Keratinocyte (primary cell): ENCODE measurements at regions not wholly inside any gene's neighbourhood (a gene's known extent, or its start where the extent isn't known, plus 50 kb on each side); places are given as distances from the start of the nearest gene placed in this dataset.

Experiments used
- DNase-seq: peaks from one replicate; pipeline ENCODE4 v3.0.0-alpha.2; 2011; ENCODE audit warnings: low read depth, missing footprints, low spot score
- FAIRE-seq: peaks from 2 replicates; lab custom pipeline; 2011; peaks lifted over from hg19 to GRCh38; lab: Jason Lieb, UNC
- H2AFZ ChIP-seq: 2 replicates; pipeline ENCODE4 v1.6.0; 2012; ENCODE audit warnings: low read length, control low read depth, inconsistent platforms; ENCODE audit not compliant: control insufficient read depth
- H3K27ac ChIP-seq: 2 replicates; pipeline ENCODE4 v1.5.1; 2011; ENCODE audit warnings: low read length; ENCODE audit not compliant: control insufficient read depth, insufficient read depth
- H3K27me3 ChIP-seq: 3 replicates; pipeline ENCODE4 v1.6.0; 2011; ENCODE audit warnings: low read length; ENCODE audit not compliant: control insufficient read depth, insufficient read depth; ENCODE audit errors: extremely low read depth
- H3K36me3 ChIP-seq, 2 experiments: 2 replicates in 1 of 2; 3 replicates in 1 of 2; pipeline ENCODE4 v1.5.1; 2011; ENCODE audit warnings: low read length in 2 of 2, mild to moderate bottlenecking in 1 of 2; ENCODE audit not compliant: control insufficient read depth in 2 of 2, insufficient read depth in 2 of 2; ENCODE audit errors: extremely low read depth in 1 of 2
- H3K4me1 ChIP-seq: 3 replicates; pipeline ENCODE4 v1.5.1; 2011; ENCODE audit warnings: low read length; ENCODE audit not compliant: control insufficient read depth, insufficient read depth; ENCODE audit errors: extremely low read depth
- H3K4me2 ChIP-seq: 3 replicates; pipeline ENCODE4 v1.6.0; 2011; ENCODE audit warnings: low read depth, low read length; ENCODE audit not compliant: control insufficient read depth, insufficient read depth; ENCODE audit errors: extremely low read depth
- H3K4me3 ChIP-seq, 3 experiments: fragments of 200-600 bp in 1 of 3; sonication (generic) in 1 of 3; 2 replicates in 2 of 3; 3 replicates in 1 of 3; pipeline ENCODE4 v1.5.1; 2011 to 2016; ENCODE audit warnings: low read length in 3 of 3, mild to moderate bottlenecking in 3 of 3, control low read depth in 2 of 3, inconsistent platforms in 1 of 3, low read depth in 1 of 3, mixed read lengths in 1 of 3, mixed run types in 1 of 3, moderate library complexity in 1 of 3; ENCODE audit not compliant: control insufficient read depth in 2 of 3, insufficient read depth in 2 of 3; ENCODE audit errors: extremely low read depth in 1 of 3
- H3K79me2 ChIP-seq: 2 replicates; pipeline ENCODE4 v1.6.0; 2012; ENCODE audit warnings: low read length; ENCODE audit not compliant: control insufficient read depth, insufficient read depth
- H3K9ac ChIP-seq: 3 replicates; pipeline ENCODE4 v1.6.0; 2011; ENCODE audit warnings: low read length; ENCODE audit not compliant: control insufficient read depth, insufficient read depth; ENCODE audit errors: extremely low read depth
- H3K9me1 ChIP-seq: 3 replicates; pipeline ENCODE4 v1.6.0; 2011; ENCODE audit warnings: low read length; ENCODE audit not compliant: control insufficient read depth, insufficient read depth; ENCODE audit errors: extremely low read depth
- H3K9me3 ChIP-seq: 2 replicates; pipeline ENCODE4 v1.5.1; 2012; ENCODE audit warnings: low read depth, low read length; ENCODE audit not compliant: control insufficient read depth
- H4K20me1 ChIP-seq: 3 replicates; pipeline ENCODE4 v1.6.0; 2011; ENCODE audit warnings: low read length; ENCODE audit not compliant: control insufficient read depth, insufficient read depth; ENCODE audit errors: extremely low read depth
- CTCF ChIP-seq, 3 experiments: IDR thresholded peaks in 1 of 3; conservative IDR thresholded peaks in 1 of 3; optimal IDR thresholded peaks in 1 of 3; 2 replicates in 2 of 3; 3 replicates in 1 of 3; pipeline versions ENCODE3 to v1.5.1; 2011; ENCODE audit warnings: low read length in 3 of 3, mild to moderate bottlenecking in 3 of 3, moderate library complexity in 2 of 3, control low read depth in 1 of 3, inconsistent platforms in 1 of 3; ENCODE audit not compliant: insufficient read depth in 2 of 3; ENCODE audit errors: extremely low read depth in 1 of 3
- EZH2 ChIP-seq: IDR thresholded peaks from one replicate; pipeline ENCODE4 v1.6.1; 2012; ENCODE audit warnings: inconsistent platforms, mild to moderate bottlenecking, low read length, moderate library complexity
- dilution Hi-C: fragments of 300-500 bp; cut with MboI; formaldehyde crosslinking; loops from one replicate; pipeline ENCODE4 v1.7.0; 2020; ENCODE audit warnings: low sequenced_read_pairs; ENCODE audit not compliant: extremely low pct_ligation_motif_present

GRCh38 chr13:97761796-97762540 lies 191.5 kb upstream of the IPO5 start:
- Histone ChIP-seq H3K27me3 (no peaks in the 10 kb centered on the region), H2AFZ (no peak overlapping the region), H3K4me1 (no peaks in the 10 kb centered on the region), H3K27ac (no peak overlapping the region), H3K9me3 (no peaks in the 10 kb centered on the region), H3K9ac (no peak overlapping the region), H3K36me3 (no peaks in the 10 kb centered on the region), H3K4me3 (no peak overlapping the region), H3K4me2 (no peak overlapping the region), H3K9me1 (no peaks in the 10 kb centered on the region), H4K20me1 (no peaks in the 10 kb centered on the region), H3K79me2 (no peaks in the 10 kb centered on the region)
- FAIRE-seq = no peak
- dilution Hi-C loops = no loop called here
- DNase-seq = no peak
- no peak for TF ChIP-seq EZH2
- TF ChIP-seq CTCF (optimal IDR thresholded peaks at IDR 0.05 in 1 of 3, IDR thresholded peaks at IDR 0.05 in 1 of 3, conservative IDR thresholded peaks at IDR 0.05 in 1 of 3; ENCODE audit: extremely low read depth in 1 of 3, insufficient read depth in 2 of 3, low read length in 3 of 3) = no peak

GRCh38 chr13:97766749-97767148 lies 186.7 kb upstream of the IPO5 start:
- no peaks in the 10 kb centered on the region for H3K79me2 ChIP-seq
- no peak overlapping the region for H3K27ac ChIP-seq
- no peak for TF ChIP-seq EZH2
- TF ChIP-seq CTCF (optimal IDR thresholded peaks at IDR 0.05 in 1 of 3, IDR thresholded peaks at IDR 0.05 in 1 of 3, conservative IDR thresholded peaks at IDR 0.05 in 1 of 3; ENCODE audit: extremely low read depth in 1 of 3, insufficient read depth in 2 of 3, low read length in 3 of 3) = no peak
- DNase-seq (no peak), FAIRE-seq (no peak)
- H3K4me2 ChIP-seq = no peak overlapping the region
- no peaks in the 10 kb centered on the region for H4K20me1 ChIP-seq
- H3K9me1 ChIP-seq = no peaks in the 10 kb centered on the region
- no peak overlapping the region for H3K9ac ChIP-seq
- no peaks in the 10 kb centered on the region for H3K4me1 ChIP-seq
- no peak overlapping the region for H3K4me3 ChIP-seq
- H3K36me3 ChIP-seq = no peaks in the 10 kb centered on the region
- dilution Hi-C loops = no loop called here
- no peak overlapping the region for H2AFZ ChIP-seq
- H3K9me3 ChIP-seq = no peaks in the 10 kb centered on the region
- H3K27me3 ChIP-seq = no peaks in the 10 kb centered on the region
